IPS-15b (cell line): ENCODE measurements at regions not wholly inside any gene's neighbourhood (a gene's known extent, or its start where the extent isn't known, plus 50 kb on each side); places are given as distances from the start of the nearest gene placed in this dataset.
"Not testable (repeated sequence)": the region's sequence is repeated elsewhere in the genome, so short reads cannot be mapped to it uniquely, and the experiment has no call there.

Source experiments
- H3K27me3 ChIP-seq: one replicate; pipeline ENCODE4 v1.6.1; 2013; ENCODE audit warnings: low read length; ENCODE audit not compliant: control insufficient read depth, insufficient read depth
- H3K36me3 ChIP-seq: one replicate; pipeline ENCODE4 v1.6.1; 2013; ENCODE audit warnings: low read length; ENCODE audit not compliant: control insufficient read depth, insufficient read depth
- H3K4me1 ChIP-seq: one replicate; pipeline ENCODE4 v1.6.1; 2013; ENCODE audit warnings: mild to moderate bottlenecking, low read length; ENCODE audit not compliant: control insufficient read depth, insufficient read depth
- H3K4me3 ChIP-seq: one replicate; pipeline ENCODE4 v1.5.1; 2013; ENCODE audit warnings: low read depth, low read length
- H3K9ac ChIP-seq: one replicate; pipeline ENCODE4 v1.6.1; 2013; ENCODE audit warnings: low read depth, mild to moderate bottlenecking, low read length
- H3K9me3 ChIP-seq: one replicate; pipeline ENCODE4 v1.6.1; 2013; ENCODE audit warnings: mild to moderate bottlenecking, low read length; ENCODE audit not compliant: control insufficient read depth, insufficient read depth

GRCh38 chr1:178037510-178038253, 56.2 kb upstream of the RASAL2 start:
- H3K27me3 ChIP-seq: no peaks in the 10 kb centered on the region
- no peaks in the 10 kb centered on the region for H3K36me3 ChIP-seq
- H3K9me3 ChIP-seq: no peaks in the 10 kb centered on the region
- H3K4me3 ChIP-seq: peak overlapping the region; percentile 63
- H3K4me1 ChIP-seq: no peaks in the 10 kb centered on the region
- no peak overlapping the region for H3K9ac ChIP-seq

- no peaks in the 10 kb centered on the region for H3K36me3 ChIP-seq
- no peak overlapping the region for H3K9ac ChIP-seq
- peaks cover 4% of the 10 kb centered on the region for H3K9me3 ChIP-seq
- no peaks in the 10 kb centered on the region for H3K4me1 ChIP-seq
- peak overlapping the region; percentile 63 for H3K4me3 ChIP-seq
- H3K27me3 ChIP-seq: no peaks in the 10 kb centered on the region
Observed at GRCh38 chr1:178038372-178038771, 55.5 kb upstream of the RASAL2 start.

GRCh38 chr1:178039891-178040290, 54.0 kb upstream of the RASAL2 start:
- Histone ChIP-seq H3K4me3 (no peak overlapping the region), H3K9me3 (peaks cover 7% of the 10 kb centered on the region), H3K36me3 (no peaks in the 10 kb centered on the region), H3K9ac (no peak overlapping the region), H3K27me3 (no peaks in the 10 kb centered on the region), H3K4me1 (no peaks in the 10 kb centered on the region)

- H3K4me1 ChIP-seq, H3K4me3 ChIP-seq, H3K36me3 ChIP-seq, H3K9me3 ChIP-seq, H3K27me3 ChIP-seq, H3K9ac ChIP-seq: not testable (repeated sequence)
Observed at GRCh38 chr1:178043940-178044339, 50.0 kb upstream of the RASAL2 start.
